ENCODE measurements at regions not wholly inside any gene's neighbourhood (a gene's known extent, or its start where the extent isn't known, plus 50 kb on each side); places are given as distances from the start of the nearest gene placed in this dataset.

DNA sequence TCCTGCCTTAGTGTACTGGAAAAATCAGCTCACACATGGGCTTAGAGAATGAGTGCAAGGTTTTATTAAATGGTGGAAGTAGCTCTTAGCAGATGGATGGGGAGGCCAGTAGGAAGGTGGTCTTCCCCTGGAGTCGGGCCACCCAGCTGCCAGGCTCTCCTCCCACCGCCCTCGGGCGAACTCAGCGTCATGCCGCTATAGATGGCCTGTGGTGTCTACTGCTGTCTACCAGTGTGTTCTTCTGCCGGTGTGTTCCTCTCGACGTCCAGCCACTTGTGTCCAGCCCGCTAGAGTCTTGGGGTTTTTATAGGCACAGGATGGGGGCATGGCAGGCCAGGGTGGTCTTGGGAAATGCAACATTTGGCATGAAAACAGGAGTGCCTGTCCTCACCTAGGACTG lies 198.7 kb upstream of the NDST3 start:
- Histone ChIP-seq H3K9me2 (replicated peaks; ENCODE audit: low read length) (no peaks in the 10 kb centered on the region), H3K4me2 (ENCODE audit: low read length) (no peak overlapping the region), H3K27me3 (ENCODE audit: low read length) (no peaks in the 10 kb centered on the region), H4K20me1 (ENCODE audit: low read length) (no peaks in the 10 kb centered on the region), H3F3A (ENCODE audit: low read length, unreplicated experiment) (no peaks in the 10 kb centered on the region), H3K4me1 (ENCODE audit: insufficient read depth, low read length) (no peaks in the 10 kb centered on the region), H3K79me2 (ENCODE audit: low read length) (no peaks in the 10 kb centered on the region), H2AFZ (ENCODE audit: low read length) (no peak overlapping the region), H3K9me3 (ENCODE audit: low read length) (no peaks in the 10 kb centered on the region), H3K9ac (ENCODE audit: low read length) (no peak overlapping the region), H3K36me3 (ENCODE audit: low read depth, low read length) (no peaks in the 10 kb centered on the region), H3K27ac (ENCODE audit: low read length) (no peak overlapping the region), H3K4me3 (ENCODE audit: low read length) (no peak overlapping the region)
- TF ChIP-seq, protein P1, sequence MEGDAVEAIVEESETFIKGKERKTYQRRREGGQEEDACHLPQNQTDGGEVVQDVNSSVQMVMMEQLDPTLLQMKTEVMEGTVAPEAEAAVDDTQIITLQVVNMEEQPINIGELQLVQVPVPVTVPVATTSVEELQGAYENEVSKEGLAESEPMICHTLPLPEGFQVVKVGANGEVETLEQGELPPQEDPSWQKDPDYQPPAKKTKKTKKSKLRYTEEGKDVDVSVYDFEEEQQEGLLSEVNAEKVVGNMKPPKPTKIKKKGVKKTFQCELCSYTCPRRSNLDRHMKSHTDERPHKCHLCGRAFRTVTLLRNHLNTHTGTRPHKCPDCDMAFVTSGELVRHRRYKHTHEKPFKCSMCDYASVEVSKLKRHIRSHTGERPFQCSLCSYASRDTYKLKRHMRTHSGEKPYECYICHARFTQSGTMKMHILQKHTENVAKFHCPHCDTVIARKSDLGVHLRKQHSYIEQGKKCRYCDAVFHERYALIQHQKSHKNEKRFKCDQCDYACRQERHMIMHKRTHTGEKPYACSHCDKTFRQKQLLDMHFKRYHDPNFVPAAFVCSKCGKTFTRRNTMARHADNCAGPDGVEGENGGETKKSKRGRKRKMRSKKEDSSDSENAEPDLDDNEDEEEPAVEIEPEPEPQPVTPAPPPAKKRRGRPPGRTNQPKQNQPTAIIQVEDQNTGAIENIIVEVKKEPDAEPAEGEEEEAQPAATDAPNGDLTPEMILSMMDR (conservative IDR thresholded peaks at IDR 0.05; ENCODE audit: low read depth, low read length): no peak
- no peak for TF ChIP-seq EZH2 (IDR thresholded peaks at IDR 0.05; ENCODE audit: low read length, unreplicated experiment)
- TF ChIP-seq EZH2phosphoT487 (IDR thresholded peaks at IDR 0.05; ENCODE audit: borderline replicate concordance, low read length): no peak
- no TSS peak for BruUV-seq (replicated peaks)
- intact Hi-C loops (cut with micrococcal nuclease): no loop called here
- POLR2A ChIA-PET (ENCODE audit: unreplicated experiment): no interaction called here
- no peak for ATAC-seq
- CTCF ChIA-PET: no interaction called here
- DNase-seq: no peak

- no peaks in the 10 kb centered on the region for H4K20me1 ChIP-seq (ENCODE audit: low read length)
- no peaks in the 10 kb centered on the region for H3K27me3 ChIP-seq (ENCODE audit: low read length)
- no peak for TF ChIP-seq EZH2 (IDR thresholded peaks at IDR 0.05; ENCODE audit: low read length, unreplicated experiment)
- no peak for TF ChIP-seq EZH2phosphoT487 (IDR thresholded peaks at IDR 0.05; ENCODE audit: borderline replicate concordance, low read length)
- TF ChIP-seq, protein P1 (conservative IDR thresholded peaks at IDR 0.05; ENCODE audit: low read depth, low read length): no peak
- no peak overlapping the region for H3K9ac ChIP-seq (ENCODE audit: low read length)
- no peaks in the 10 kb centered on the region for H3K36me3 ChIP-seq (ENCODE audit: low read depth, low read length)
- ChIA-PET POLR2A (ENCODE audit: unreplicated experiment) (no interaction called here), CTCF (no interaction called here)
- no peaks in the 10 kb centered on the region for H3K4me1 ChIP-seq (ENCODE audit: insufficient read depth, low read length)
- no peak for ATAC-seq
- BruUV-seq (replicated peaks): no TSS peak
- no peak overlapping the region for H3K4me2 ChIP-seq (ENCODE audit: low read length)
- intact Hi-C loops (cut with micrococcal nuclease): no loop called here
- no peaks in the 10 kb centered on the region for H3K9me3 ChIP-seq (ENCODE audit: low read length)
- H3K27ac ChIP-seq (ENCODE audit: low read length): no peak overlapping the region
- no peaks in the 10 kb centered on the region for H3K9me2 ChIP-seq (replicated peaks; ENCODE audit: low read length)
- no peaks in the 10 kb centered on the region for H3K79me2 ChIP-seq (ENCODE audit: low read length)
- no peak overlapping the region for H3K4me3 ChIP-seq (ENCODE audit: low read length)
- no peak overlapping the region for H2AFZ ChIP-seq (ENCODE audit: low read length)
- H3F3A ChIP-seq (ENCODE audit: low read length, unreplicated experiment): no peaks in the 10 kb centered on the region
- DNase-seq: no peak
Observed at GRCh38 chr4:117844594-117844993, 189.7 kb upstream of the NDST3 start.

- Histone ChIP-seq H3K4me1 (ENCODE audit: insufficient read depth, low read length) (no peaks in the 10 kb centered on the region), H3K36me3 (ENCODE audit: low read depth, low read length) (no peaks in the 10 kb centered on the region), H4K20me1 (ENCODE audit: low read length) (no peaks in the 10 kb centered on the region), H3F3A (ENCODE audit: low read length, unreplicated experiment) (no peaks in the 10 kb centered on the region), H2AFZ (ENCODE audit: low read length) (no peak overlapping the region), H3K27me3 (ENCODE audit: low read length) (no peaks in the 10 kb centered on the region), H3K9me2 (replicated peaks; ENCODE audit: low read length) (no peaks in the 10 kb centered on the region), H3K9ac (ENCODE audit: low read length) (no peak overlapping the region), H3K79me2 (ENCODE audit: low read length) (no peaks in the 10 kb centered on the region), H3K27ac (ENCODE audit: low read length) (no peak overlapping the region), H3K4me3 (ENCODE audit: low read length) (no peak overlapping the region), H3K9me3 (ENCODE audit: low read length) (no peaks in the 10 kb centered on the region), H3K4me2 (ENCODE audit: low read length) (no peak overlapping the region)
- POLR2A ChIA-PET (ENCODE audit: unreplicated experiment): no interaction called here
- no peak for TF ChIP-seq EZH2 (IDR thresholded peaks at IDR 0.05; ENCODE audit: low read length, unreplicated experiment)
- TF ChIP-seq, protein P1 (conservative IDR thresholded peaks at IDR 0.05; ENCODE audit: low read depth, low read length): no peak
- TF ChIP-seq EZH2phosphoT487 (IDR thresholded peaks at IDR 0.05; ENCODE audit: borderline replicate concordance, low read length): no peak
- ATAC-seq (no peak), DNase-seq (no peak)
- CTCF ChIA-PET: no interaction called here
- intact Hi-C loops (cut with micrococcal nuclease): no loop called here
- no TSS peak for BruUV-seq (replicated peaks)
Observed at GRCh38 chr4:117845270-117845669, 189.0 kb upstream of the NDST3 start.

All from PC-3 (cell line).